G401.6 (cell line): ENCODE measurements at regions not wholly inside any gene's neighbourhood (a gene's known extent, or its start where the extent isn't known, plus 50 kb on each side); places are given as distances from the start of the nearest gene placed in this dataset.

Experiments used
- FAIRE-seq: peaks from 2 replicates; lab custom pipeline; 2012; peaks lifted over from hg19 to GRCh38; lab: Jason Lieb, UNC

DNA sequence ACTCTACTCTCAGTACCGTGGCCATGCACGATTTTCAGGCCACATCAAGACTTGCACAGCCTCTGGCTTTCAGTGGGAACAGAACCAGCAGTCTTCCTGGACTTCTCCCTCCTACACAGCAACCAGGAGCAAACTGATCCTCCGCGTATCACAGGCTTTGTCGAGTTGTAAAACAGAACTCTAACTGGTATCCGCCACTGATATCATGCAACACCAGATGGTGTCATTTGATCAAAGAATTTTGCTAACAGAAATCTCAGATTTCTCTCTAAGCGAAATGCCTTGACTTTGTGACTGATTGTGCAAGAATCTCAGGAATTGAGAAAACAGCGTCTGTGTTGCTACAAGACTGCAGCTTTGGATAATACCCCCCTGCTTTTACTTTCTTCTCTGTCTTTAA lies 85.7 kb downstream of the COPS8 start:
- FAIRE-seq: no peak

GRCh38 chr2:237171881-237172280 lies 86.2 kb downstream of the COPS8 start:
- no peak for FAIRE-seq

DNA sequence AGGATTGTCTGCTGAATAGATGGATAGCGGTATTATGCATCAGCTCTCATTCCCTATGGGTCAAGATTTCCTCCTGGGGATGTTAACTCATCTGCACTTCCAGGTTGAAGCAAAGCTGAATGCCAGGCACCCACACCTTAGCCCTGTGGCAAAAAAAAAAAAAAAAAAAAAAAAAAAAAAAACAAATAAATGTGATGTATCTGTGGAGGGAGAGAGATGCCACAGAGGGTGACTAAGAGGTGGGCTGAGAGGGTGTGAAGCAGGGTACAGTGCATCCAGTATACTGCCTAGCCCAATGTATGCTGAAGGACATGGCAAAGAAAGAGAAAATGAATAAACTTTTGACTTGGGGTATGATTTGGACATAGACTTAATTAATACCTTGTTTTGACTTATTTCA lies 91.4 kb downstream of the COPS8 start:
- no peak for FAIRE-seq

- FAIRE-seq: no peak
Measured at GRCh38 chr2:237177986-237178385, 92.3 kb downstream of the COPS8 start.

DNA sequence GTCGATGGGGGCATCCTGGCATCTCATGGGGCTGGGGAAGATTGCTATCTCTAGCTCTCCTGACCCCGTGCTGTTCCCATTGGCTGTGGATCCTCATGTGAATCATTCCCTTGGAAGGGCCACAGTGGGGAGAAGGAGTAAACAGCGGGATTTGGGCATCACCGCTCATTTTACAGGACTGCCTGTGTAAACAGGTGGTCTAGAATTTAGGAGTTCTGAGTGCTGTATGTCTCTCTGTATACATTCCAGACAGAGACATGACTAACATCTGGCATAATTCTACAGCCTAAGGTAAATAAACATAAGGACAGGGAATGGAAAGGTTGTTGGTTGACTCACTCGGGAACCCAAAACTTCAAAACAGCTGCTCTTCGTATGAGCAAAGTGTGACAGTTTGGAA lies 92.7 kb downstream of the COPS8 start:
- FAIRE-seq: no peak

DNA sequence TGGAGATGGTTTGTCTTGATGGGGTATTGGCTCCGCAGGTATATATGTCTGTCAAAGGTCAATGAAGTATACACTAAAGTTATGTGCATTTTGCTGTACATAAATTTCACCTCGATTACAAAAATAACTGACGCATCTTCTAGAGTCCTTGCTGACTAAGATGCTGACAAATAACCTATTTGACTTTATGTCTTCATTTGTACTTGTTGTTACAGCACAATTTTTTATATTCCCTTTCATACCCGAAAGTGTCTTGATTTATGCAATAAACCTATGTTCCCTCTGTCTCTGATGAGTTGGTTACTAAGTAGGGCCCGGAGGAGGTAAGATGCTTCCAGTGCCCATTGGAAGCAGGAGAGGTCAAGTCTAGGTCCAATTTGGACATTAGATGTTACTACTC lies 93.5 kb downstream of the COPS8 start:
- FAIRE-seq: no peak

GRCh38 chr2:237180187-237180586 lies 94.5 kb downstream of the COPS8 start:
- FAIRE-seq: no peak

DNA sequence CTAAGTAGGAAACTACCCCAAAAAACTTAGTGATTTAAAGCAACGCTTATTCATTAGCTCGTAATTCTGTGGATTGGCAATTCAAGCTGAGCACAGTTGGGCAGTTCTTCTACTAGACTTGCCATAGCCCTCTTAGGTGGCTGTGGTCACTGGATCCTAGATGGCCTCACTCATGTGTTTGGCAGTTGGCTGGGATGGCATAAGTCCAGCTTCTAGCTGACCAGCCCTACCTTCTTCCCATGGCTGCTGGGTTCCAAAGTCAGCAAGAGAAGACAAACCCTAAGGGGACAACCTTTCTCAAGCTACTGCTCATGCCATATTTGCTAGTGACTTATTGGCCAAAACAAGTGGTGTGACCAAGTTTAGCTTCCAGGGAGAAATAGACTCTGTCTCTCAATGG lies 95.3 kb downstream of the COPS8 start:
- no peak for FAIRE-seq

DNA sequence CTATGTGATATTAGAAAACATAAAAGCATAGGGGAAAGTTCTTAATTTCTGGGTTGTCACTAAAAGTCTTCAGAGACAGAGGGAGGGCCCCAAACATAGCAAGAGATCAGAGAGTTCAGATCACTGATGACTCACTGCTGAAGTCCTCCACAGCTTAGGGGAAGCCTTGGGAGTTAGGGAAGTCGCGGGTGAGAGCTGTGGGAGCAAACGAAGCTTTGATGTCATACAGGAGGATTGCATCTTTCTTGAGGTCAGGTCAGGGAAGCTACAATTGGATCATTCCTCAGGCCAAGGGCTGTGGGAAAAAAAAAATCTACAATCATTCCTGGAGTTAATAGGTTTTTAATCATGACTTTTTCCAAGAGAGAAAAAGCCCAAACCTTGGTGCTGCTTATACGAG lies 96.2 kb downstream of the COPS8 start:
- no peak for FAIRE-seq

- FAIRE-seq: no peak
Measured at GRCh38 chr2:237182422-237183123, 96.9 kb downstream of the COPS8 start.

DNA sequence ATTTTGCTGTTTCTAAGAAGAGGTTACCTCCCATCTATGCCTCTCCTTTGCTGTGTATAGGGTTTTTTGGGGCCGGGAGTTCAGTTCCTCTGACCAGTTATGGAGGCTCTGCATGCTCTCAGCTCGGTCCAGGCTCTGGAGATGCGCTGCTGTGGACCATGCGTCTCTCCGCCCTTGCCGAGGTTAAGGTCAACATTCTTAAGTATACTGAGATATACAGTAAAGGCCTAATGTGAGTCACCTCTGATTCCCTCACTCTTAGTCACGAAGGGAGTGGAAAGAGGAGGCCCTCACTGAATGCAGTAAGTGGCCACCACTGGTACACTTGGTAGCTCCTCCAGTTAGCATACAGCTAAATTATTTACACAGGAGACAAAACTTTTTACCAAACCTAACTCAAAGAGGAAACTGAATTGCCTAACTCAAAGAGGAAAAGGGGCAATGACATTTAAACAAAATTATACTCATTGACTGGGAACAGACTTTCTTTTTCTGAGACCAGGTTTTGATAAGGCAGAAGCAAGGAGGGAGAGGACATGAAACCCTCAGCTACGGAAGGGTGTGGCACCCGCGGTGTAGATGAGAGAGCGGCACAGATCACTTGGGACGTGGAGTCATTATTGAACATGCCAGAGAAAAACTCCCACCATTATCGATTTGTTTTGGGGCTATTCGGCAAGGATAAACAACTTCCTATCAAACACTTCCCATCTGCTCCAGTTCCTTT lies 98.7 kb downstream of the COPS8 start:
- FAIRE-seq: no peak

DNA sequence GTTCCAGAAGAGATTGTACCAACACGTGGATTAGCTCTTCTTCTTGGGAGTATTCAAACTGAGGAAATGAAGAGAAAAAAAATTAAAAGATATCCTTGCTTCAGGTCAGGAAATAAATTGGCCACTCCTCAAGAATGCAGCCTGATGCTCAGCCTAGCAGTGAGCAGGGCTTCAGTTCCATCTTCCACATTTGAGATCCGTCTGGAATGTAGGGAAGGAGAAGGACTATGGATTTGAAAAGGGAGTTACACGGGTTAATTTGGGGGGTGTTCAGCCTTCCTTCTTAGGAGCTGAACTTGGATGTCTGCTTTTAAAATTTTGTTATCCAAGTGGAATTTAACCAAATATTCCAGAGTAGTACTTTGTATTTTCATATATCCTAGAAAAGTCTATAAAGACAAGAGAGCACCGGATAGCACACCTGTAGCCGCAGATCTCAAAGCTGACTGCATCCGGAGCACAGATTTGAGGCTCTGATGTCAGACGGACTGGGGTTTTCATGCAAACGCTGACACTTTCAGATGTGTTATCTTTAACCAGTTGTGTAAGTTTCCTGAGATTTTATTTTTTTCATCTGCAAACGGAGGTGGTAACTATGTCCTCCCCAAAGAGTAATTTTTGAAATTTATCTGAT lies 99.3 kb downstream of the COPS8 start:
- no peak for FAIRE-seq

- FAIRE-seq: no peak
Measured at GRCh38 chr2:237185553-237185925, 99.8 kb downstream of the COPS8 start.

- FAIRE-seq: no peak
Measured at GRCh38 chr2:237189799-237190198, 104.1 kb downstream of the COPS8 start.

- FAIRE-seq: no peak
Measured at GRCh38 chr2:237190966-237191713, 105.5 kb downstream of the COPS8 start.

DNA sequence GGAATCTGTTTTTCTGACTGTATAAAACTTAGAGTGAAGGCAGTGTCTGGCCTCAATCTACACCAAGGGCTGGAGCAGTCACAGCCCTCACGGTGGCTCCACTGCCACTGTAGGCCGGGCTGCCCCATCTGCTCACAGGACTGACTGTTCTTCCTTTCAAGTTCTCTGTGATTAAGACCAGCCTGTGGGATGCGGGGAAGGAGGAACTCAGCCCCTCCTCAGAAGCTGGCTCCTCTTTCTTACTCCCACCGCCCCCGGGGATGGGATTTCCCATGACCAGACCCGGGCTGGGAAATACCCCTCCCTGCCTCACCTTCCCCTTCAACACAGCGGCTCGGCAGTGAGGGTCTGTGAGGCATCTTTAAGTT lies 106.0 kb downstream of the COPS8 start:
- FAIRE-seq: no peak

DNA sequence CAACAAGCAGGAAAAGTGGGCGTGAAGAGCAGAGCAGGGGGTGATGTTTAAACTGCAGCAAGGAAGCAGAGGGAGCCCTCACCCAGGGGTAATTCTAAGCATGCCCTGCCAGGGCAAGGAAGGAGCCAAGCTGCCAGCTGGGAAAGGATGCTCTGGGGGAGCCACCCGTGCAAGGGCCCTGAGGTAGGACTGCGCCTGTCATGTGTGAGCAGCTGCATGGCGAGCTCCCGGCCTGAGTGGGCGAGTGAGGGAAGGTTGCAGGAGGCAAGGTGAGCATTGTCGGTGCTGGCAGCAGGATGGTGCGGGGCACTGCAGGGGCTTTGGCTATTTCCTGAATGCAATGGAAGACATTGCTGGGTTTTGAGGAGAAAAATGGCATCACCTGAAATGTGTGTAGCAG lies 107.2 kb downstream of the COPS8 start:
- FAIRE-seq: no peak

DNA sequence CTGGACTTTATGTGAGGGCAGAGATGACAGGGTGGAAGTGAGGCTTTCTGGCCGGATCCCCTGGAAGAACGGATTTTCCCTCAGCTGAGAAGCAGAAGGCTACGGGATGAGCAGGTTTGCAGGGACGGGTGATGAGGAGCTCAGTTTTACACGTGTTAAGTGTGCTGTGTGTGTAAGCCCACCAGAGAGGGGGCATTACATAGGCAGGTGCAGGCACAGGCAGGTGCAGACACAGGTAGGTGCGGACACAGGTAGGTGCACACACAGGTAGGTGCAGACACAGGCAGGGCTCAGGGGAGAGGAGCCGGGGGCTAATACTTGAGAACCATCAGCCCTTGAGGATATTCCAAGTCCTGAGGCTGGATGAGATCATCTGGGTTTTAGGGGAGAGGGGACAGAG lies 107.7 kb downstream of the COPS8 start:
- no peak for FAIRE-seq

GRCh38 chr2:237194081-237194480 lies 108.4 kb downstream of the COPS8 start:
- no peak for FAIRE-seq

- FAIRE-seq: no peak
Measured at GRCh38 chr2:237194906-237195305, 109.2 kb downstream of the COPS8 start.

DNA sequence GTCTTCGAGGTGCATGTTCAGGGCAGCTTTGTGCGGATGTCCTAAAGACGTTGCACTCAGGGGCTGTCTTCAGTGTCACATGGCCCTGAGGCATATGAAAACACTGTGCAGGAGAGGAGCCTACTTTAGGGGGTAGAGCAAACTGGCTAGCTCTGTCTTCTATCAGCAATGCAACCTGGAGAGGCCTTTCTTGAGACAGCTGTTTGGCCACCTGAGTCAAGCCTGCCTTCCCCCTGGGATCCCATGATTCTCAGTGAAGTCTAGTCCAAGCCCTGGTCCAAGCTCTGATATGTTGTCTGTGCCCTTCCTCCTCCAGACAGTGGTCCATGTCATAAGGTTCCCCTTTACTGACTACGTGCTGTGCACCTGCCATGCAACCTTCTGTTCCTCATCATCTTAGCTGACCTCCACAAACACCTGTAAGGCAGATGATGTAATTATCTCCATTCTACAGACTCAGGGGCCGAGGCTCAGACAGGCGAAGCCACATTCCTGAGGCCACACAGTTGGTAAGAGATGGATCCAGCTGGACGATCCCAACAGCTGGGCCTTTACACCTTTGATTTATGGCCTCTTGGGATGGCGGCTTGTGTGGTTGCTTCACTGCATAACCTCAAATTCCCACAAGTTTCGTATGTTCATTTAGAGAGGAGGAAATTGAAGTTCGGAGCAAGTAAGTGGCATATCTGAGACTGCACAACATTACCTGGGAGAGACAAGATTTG lies 109.9 kb downstream of the COPS8 start:
- FAIRE-seq: no peak

DNA sequence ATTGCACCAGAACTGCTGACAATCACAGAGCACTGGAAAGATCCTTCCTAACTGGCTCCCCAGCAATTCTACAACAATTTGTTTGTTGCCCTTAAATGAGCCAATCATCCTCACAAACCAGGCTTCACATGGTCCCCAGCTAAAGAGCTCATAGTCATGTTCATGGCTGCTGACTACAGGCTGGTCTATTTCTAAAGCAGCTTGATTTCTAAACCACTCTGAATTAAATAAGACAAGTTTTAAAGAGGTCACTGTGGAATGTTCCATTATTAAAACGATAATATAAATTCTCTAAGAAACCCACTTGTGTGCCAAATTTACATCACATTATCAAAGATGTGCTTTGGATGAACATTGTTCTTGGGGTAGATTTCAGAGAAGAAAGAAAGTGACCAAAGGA lies 110.7 kb downstream of the COPS8 start:
- no peak for FAIRE-seq
